Stimulated activated CD8-positive, alpha-beta memory T cell treated with anti-CD3 and anti-CD28 coated beads, Interleukin-15, amount 100 ng/mL, for 4 hours (primary cell): ENCODE measurements at regions not wholly inside any gene's neighbourhood (a gene's known extent, or its start where the extent isn't known, plus 50 kb on each side); places are given as distances from the start of the nearest gene placed in this dataset.

Experiments
- DNase-seq, 2 donors: peaks; one replicate each; pipeline ENCODE4 v3.0.0-alpha.2; 2020; ENCODE audit warnings: low read depth in 2 of 2

DNA sequence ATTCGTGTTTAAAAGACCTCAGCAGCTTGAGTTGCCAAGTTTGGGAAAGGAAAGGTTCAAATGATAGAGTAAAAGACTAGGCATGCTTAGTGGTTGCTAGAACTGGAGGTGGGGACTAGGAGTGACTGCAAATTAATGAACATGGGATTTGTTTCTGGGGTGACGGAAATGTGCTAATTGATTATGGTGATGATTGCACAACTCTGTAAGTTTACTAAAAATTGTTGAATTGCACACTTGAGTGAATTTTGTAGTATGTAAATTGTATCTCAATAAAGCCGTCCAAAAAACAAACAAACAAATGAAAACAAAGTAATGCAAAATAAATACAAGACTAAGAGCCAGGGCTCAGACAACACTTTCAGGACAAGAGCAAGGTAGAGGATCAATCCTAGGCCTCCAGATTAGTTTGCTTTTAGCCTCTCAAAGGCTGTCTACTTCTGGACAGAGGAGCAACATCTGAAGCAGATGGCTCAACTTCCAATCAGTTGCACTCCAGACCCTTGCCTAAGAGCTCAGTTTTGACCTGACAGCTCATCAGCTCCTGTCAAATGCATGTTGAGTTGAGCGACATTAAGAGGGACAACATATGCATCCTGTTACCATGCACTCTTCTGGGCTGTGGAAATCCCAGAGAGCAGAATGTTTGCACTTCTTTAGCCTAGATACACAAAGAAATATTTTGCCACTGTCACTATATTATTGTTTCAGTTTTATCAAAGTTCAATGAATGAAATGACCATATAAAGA lies 111.2 kb upstream of the ASIC2 start:
- no peak for DNase-seq

DNA sequence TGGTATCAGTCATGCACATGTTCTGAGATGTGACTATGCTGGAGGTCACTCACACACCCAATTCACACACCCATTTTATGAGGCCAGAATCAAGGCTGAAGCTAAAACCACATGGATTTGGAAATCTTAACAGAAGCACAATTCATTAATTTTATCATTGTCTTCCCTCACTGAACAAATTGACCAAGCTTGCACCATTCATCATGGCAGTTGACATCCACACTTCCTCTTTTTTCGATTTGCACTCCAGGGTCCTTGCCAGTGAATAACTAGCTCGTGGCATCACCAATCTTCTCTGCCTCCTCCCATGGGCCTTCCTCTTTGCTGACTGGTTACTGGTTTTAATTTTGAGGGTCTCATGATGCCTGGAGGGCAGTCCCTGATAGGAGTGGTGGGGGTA lies 123.0 kb upstream of the ASIC2 start:
- DNase-seq, result no peak

DNA sequence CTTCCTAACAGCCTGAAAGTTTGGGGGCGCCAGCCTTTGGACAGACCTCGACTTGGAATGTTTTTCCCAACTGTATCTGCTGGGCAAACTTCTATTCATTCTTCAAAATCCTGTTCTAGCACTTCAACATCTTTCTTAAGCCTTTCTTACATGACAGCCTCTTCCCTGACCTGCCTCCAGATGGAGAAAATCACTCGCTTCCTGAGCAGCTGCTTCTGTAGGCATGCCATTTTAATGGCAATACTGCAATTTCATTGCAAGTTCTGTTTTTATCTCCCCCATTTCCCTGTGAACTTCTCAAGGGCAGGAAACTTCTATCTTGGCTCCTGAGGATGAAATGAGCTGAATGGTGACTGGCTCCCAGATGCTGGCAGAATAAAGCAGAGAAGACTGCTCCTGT lies 128.8 kb upstream of the ASIC2 start:
- no peak for DNase-seq

DNA sequence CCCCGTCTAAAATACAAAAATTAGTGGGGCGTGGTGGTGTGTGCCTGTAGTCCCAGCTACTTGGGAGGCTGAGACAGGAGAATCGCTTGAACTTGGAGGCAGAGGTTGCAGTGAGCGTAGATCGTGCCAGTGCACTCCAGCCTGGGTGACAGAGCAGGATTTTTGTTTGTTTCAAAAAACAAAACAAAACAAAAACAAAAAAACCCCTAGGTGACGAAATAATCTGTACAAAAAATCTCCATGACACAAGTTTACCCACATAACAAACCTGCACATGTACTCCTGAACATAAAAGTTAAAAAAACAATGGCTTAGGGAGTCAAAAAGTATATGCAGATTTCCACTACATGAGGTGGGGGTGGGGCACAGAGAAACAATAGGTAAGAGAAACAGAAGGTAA lies 140.5 kb upstream of the ASIC2 start:
- no peak for DNase-seq

DNA sequence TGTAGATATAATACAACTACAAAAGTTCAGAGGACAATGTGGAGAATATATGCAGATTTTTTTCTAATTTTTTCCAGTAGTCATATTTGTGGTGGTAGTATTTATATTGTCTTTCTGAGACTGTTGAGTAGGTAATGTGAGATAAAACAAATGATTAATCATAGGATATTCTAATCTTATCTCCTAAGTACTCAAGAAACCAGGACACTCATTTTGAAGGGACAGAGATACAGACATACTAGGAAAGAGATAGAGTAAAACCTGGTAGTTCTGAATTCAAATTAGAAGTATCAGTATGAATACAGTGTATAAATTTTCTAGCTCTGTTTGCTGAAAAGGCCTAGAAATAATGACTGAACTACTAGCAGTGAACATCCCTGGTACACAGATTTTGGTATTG lies 141.7 kb upstream of the ASIC2 start:
- DNase-seq, result no peak

DNA sequence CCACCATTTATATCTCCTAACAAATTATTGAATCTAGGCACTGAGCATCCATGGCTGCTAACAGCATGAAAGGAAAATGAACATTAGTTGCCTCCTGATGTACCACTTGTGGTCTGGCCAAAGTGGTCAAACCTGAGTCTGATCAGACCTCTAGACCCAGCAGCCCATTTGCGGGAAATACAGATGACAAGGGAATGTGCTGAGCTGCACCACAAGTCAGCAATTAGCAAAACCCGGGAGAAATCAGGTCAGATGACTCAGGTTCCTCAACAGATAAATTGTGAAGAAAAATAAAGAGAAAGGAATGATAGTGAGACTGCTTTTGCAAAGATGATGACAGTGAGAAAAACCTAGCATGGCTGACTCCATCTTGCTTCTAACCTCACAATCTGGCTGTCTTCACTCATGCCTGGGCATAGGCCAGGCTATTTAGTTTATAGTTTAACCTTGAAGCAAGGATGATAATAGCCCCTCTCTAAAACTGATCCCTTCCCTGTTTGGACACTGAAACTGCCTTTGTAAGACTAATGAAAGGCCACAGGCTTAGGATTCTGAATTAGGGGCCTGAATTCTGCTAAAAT lies 142.7 kb upstream of the ASIC2 start:
- no peak for DNase-seq

DNA sequence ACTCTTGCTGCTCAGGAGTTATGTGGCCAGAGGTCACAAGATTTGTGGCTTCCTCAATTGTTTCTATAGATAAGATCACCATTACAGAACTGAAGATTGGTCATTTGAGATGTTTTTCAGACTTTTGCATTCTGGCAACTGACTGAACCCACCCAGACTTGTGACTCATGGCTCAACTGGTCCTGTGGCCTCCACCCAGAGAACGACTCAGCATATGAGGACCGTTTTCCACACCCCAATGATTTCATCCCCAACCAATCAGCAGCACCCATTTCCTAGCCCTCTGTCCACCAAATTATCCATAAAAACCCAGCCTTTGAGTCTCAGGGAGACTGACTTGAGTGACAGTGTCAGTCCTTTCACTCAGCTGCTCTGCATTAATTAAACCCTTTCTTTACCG lies 143.2 kb upstream of the ASIC2 start:
- no peak for DNase-seq

DNA sequence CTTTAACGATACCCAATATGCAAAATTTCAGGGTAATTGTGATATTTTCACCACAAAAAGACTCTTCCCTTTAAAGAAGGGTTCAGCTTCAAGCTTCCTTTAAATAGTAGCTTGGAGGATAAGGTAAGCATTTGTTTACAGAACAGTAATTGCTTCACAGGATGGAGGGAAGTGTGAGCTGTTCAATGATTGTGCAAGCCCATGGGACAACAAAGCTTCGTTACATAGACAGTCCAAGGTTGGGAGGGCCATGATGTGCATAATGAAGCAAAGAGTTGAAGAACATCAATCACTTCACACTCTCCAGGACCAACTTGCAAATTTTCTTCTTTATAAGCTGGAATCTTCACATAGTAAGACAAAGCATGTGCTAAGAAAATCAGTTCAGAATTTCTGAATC lies 145.0 kb upstream of the ASIC2 start:
- no peak for DNase-seq

DNA sequence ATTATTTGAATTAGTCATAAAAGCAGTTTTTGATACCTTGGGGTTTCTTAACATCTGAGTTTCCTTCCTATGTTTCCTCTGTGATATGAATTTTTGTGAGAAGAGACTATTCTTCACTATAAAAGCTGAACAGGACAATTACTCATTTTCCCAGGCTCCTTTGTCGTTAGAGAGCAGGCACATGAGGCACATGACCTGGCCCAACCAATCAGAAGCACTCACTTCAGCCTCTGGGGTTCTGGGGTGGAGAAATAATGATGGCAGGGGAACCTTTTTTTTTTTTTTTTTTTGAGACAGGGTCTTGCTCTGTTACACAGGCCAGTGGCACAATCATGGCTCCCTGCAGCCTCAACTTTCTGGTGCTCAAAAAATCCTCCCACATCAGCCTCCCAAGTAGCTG lies 145.5 kb upstream of the ASIC2 start:
- no peak for DNase-seq

DNA sequence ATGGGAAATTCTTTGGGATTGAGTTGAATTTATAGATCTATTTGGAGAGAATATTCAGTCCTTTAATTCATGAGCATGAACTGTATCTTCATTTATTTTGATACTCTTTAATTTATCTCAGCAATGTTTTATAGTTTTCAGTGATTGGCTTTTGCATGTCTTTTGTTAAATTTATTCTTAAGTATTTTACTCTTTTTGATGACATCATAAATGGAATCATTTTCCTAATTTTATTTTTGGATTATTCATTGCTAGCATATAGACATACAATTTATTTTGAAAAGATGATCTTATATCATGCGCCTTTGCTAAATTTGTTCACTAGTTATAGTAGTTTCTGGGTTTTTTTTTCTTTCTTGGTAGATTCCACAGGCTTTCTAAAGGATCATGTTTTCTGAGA lies 149.2 kb upstream of the ASIC2 start:
- DNase-seq, result no peak

DNA sequence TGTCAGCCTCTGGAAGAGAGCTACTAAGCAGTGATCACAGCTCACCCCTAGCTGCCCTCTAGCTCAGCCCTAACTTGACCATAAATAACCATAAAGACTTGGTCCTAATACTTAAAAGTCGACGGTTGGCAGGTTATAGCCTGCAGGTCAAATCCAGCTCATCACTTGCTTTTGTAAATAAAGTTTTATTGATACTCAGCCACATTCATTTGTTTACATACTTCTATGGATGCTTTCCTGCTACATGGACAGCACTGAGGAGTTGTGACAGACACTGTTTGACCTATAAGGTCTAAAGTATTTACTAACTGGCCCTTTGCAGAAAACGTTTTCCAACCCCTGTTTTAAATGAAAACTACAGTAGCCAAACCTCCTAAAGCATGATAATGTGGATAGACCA lies 151.6 kb upstream of the ASIC2 start:
- DNase-seq, result no peak

DNA sequence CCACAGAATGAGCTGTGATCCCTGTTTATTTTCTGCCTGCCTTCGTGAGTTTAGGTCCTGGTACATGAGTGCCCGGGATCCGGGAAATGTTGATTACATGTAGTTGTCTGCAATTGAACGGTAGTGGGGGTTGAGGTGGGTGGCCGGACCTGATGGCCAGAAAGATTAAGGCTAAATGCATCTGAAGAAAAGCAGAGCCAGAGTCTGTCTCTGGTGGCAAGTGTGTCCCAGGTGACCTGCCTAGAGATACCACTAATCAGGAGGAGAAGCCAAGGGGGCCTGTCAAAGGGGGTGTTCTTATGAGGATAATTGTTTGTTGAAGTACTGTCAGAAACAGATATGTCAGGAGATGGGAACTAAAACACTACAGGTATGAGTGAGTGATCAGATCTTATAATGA lies 154.0 kb upstream of the ASIC2 start:
- no peak for DNase-seq

DNA sequence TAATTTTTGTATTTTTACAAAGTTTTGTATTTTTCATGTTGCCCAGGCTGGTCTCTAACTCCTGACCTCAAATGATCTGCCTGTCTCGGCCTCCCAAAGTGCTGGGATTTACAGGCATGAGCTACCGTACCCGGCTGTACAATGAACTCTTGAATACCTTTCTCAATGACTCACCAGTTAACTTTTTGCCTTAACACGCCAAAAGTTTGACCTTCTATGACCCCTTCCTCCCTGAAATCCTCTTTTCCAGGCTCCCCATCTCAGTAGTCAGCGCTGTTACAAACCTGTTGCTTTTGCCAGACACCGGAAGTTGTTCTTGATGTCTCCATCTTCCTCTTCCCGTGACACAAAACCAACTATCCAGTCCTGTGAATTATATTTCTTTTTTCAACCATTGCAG lies 158.1 kb upstream of the ASIC2 start:
- DNase-seq, result no peak

DNA sequence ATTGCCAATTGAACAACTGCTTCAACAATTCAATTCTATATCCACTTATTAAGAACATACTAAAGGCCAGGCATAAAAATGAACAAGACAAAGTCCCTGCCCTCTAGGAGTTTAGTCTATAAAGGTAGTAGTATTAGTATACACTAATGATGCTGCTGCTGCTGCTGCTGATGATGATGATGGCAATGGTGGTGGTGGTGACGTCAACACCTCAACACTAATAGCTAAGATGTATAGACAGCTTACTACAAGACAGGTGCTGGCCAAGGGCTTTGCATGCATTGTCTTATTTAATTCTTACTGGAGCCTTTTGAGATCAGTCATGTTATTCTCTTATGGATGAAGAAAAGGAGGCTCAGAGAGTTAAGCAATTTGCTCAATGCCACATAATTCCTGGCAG lies 164.4 kb upstream of the ASIC2 start:
- no peak for DNase-seq

DNA sequence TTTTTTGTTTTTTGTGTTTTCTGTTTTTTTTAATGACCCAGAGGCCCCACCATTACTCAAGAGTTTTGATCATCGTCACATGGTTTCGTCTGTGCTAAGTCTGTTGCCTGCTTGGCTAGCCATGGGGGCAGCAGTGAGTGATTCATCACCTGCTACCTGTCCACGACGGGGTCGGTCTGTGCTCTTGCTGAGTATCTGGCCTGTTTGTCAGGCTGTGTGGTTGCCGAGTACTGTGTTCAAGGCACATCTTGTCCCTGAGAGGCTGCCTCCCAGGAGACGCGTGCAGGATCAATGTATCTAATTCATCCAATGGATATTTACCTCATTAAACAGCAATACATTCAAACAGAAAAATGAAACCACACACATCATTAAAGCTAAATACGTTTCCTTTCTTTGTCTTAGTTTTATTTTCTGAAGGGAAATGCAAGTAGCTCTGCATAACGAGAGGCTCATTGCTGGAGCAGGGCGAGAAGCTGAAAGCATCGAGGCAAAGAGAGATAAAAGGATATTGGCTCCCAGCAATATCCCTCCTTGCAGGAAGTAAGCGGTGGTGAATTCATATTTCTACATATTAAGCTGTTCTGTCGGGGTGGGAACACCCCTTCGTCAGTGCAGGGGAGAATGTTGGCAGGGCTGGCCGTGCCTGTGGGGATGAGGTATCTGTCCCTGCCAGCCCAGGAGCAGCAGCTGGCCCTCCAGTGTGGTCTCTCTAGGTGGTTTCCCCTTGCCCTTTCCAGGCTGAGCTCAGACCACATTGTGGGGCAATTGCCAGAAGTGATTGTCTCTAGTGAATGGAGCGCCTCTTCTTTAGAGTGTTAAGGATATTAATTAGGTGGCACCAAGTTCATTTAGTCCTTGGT lies 166.2 kb upstream of the ASIC2 start:
- DNase-seq, result no peak

DNA sequence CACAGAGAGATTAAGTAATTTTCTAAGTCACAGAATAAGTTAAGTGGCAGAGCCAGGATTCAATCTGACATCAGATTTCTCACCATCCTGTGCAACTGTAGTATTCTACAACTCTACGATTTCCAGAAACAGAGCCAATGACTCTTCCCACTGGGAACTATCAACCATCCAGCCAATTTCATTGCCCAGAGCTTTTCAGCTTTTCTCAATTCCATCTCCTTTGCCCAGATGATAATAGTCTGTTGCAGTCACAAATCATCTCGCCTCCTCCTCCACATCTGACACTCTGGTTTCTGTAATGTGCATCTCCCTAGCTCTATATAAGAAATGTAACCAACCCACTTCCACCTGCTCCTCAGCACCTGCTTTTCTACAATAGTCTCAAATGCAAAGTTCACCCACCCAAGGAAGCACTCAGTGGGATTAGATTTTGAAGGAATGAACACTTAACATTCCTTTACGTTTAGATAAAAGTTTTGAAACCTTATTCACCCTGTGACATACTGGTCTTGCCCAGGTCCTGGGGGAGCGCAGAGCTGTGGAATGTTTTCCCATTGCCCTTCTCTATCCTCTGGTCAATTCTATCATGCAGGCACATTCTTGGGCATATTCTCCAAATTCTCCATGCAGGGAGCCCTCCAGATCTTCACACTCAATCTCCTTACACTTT lies 167.8 kb upstream of the ASIC2 start:
- DNase-seq, result no peak

DNA sequence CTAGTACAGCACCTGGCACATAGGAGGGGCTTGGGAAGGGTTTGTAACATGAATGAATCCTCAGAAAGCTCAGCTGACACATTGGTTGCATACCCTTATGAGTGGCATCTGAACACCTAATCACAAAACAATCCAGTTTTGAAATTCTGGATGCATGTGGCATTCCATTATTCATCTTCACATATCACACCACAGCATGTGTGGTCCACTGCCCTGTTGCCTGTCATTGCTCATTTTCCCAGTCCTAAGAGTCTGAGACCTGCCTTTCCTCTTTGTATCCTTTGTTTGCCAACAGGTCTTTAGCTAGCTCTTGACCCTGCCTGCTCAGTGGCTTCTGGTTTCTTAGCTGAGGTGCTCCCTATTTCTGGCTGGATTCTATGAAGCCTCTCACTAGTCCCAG lies 170.8 kb upstream of the ASIC2 start:
- DNase-seq, result no peak

DNA sequence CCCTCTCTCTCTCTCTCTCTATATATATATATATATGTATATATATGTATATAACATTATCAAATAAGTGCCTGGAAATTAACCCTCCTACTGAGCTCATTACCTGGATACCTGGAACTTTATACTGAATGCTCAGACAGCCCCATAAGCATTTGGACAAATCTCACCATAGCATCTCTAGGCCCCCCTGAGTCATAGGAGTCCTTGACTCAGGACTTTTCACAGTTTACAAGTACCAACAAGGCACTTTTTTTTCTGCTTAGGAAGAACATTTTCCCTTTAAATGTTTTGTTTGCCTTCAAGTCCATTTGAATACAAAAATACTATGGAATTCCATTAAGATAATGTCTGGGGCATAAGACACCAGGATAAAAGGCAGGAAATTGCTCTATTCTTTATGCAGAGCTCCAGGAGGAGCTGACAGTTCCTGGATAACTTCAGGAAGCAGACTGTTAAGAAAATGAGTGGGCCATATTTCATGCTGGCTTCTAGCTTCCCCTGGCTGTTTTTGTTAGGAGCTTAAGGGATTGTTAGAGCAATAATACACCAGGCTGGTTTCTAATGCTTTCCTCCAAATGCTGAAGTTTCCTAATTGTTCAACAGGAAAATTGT lies 171.7 kb upstream of the ASIC2 start:
- no peak for DNase-seq

DNA sequence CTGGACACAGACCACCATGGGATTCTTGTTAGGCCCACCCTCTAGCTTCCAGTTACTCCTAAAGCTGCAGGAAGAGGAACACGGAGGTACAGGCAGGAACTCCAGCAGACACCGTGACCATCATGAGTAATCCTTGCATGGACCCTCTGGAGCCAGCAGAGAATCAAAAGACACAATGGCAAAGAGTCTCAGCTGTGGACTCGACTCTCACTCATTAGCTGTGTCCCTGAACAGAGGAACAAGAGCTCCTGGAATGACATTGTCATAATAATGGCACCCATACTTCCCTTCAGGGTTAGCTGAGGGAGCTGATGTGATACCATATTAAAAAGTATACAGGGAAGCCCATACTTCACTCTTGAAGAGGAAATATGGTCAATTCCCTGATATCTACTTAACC lies 176.3 kb upstream of the ASIC2 start:
- DNase-seq, result no peak

DNA sequence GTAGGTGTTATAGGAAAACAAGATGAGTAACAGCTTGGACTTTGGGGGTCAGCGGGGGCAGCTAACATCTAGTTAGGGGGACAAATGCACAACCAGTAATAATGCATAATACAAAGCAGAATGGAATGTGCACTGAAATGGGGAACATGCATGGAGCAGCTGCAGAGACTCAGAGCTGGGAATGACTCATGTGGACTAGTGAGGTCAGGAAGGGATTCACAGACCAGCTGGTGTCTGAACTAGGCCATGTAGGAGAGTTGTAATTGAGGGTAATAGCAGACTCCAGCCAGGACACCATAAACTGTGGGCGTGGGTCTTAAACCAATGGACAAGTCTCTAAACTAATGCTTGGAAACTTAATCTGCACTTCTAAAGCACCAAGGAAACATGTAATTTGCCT lies 176.8 kb upstream of the ASIC2 start:
- no peak for DNase-seq

DNA sequence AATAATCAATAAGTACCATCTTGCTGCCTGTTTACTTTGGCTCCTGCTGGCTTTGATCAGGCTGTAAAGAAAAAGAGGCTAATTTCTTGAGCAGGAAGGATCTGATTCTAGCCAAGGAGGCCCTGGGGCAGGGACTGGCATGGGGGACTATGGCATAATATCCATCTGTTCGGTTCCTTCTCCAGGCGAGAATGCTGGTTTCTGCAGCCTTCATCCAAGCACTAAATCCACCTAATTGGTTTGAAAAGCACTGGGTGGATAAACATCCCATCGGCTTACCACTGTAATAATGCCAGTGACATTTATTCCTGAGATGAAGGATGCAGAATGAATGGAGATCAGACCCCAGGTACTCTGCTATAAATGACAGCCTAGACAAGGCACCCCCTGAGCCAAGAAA lies 180.0 kb upstream of the ASIC2 start:
- DNase-seq, result no peak

DNA sequence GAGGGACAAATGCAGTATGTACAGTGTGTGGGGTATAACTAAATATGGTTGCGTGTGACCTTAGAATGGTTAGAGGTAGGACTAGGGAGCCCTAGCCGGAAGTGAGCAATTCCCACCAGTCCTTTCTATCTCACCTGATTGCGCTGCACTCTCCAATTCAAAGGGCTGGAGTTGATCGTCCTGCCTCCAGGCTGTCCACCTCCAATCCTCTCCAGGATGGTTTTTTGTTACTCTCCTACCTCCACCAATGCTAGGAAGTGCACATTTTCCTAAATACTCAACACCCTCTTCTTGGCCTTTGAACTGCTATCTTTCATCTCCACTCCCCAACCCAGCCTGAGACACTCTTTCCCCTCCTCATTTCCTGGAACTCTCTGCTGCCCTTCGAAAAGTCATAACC lies 181.7 kb upstream of the ASIC2 start:
- DNase-seq, result no peak
